Liver (tissue), 3 donors: ENCODE measurements at regions not wholly inside any gene's neighbourhood (a gene's known extent, or its start where the extent isn't known, plus 50 kb on each side); places are given as distances from the start of the nearest gene placed in this dataset.

Experiments used
- GABPA ChIP-seq, 2 donors: IDR thresholded peaks in 1 of 2; conservative IDR thresholded peaks in 1 of 2; 2 replicates each; pipeline ENCODE4 v1.6.1; 2016; ENCODE audit warnings: antibody characterized with exemption in 2 of 2, mild to moderate bottlenecking in 1 of 2, moderate library complexity in 1 of 2
- JUND ChIP-seq, 2 donors: IDR thresholded peaks; 2 replicates each; pipeline ENCODE4 v1.6.1; 2016; ENCODE audit warnings: antibody characterized with exemption in 2 of 2
- RAD21 ChIP-seq, 2 donors: IDR thresholded peaks; 2 replicates each; pipeline ENCODE4 v1.6.1; 2016; ENCODE audit warnings: antibody characterized with exemption in 2 of 2, mild to moderate bottlenecking in 2 of 2
- TAF1 ChIP-seq: conservative IDR thresholded peaks from 2 replicates; pipeline ENCODE4 v1.6.1; 2016; ENCODE audit warnings: antibody characterized with exemption, mild to moderate bottlenecking
- YY1 ChIP-seq: IDR thresholded peaks from 2 replicates; pipeline ENCODE4 v1.6.1; 2016; ENCODE audit warnings: antibody characterized with exemption, mild to moderate bottlenecking
- TF ChIP-seq, protein P1 (sequence below): fragments of 150-350 bp; IDR thresholded peaks from 2 replicates; pipeline ENCODE4 v1.5.1; 2017; ENCODE audit warnings: improper control_type of control experiment, low read depth, low read length; ENCODE audit not compliant: missing input control
- TF ChIP-seq, protein P2 (sequence below): IDR thresholded peaks from 2 replicates; pipeline ENCODE4 v1.6.1; 2016; ENCODE audit warnings: antibody characterized with exemption
- TF ChIP-seq, protein P3 (sequence below): IDR thresholded peaks from 2 replicates; pipeline ENCODE4 v1.6.1; 2016; ENCODE audit warnings: antibody characterized with exemption
- TF ChIP-seq, protein P4 (sequence below): IDR thresholded peaks from 2 replicates; pipeline ENCODE4 v1.6.1; 2016; ENCODE audit warnings: antibody characterized with exemption
- donor health status: healthy.
- donor health status: healthy.

DNA sequence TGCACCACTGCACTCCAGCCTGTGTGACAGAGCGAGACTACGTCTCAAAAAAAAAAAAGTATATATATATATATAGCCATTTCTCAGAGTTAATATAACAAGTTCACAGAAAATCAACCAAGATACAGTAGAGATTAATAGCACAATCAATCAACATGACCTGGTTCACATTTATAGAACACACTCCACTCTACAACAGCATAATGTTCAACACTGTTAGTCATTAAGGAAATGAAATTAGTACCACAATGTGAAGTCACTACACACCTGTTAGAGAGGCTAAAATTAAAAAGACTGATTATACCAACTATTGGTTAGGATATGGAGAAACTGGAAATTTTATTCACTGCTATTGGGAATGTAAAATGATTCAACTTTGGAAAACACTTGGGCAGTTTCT is 387.7 kb downstream of the QKI start:
- TF ChIP-seq, protein P1, sequence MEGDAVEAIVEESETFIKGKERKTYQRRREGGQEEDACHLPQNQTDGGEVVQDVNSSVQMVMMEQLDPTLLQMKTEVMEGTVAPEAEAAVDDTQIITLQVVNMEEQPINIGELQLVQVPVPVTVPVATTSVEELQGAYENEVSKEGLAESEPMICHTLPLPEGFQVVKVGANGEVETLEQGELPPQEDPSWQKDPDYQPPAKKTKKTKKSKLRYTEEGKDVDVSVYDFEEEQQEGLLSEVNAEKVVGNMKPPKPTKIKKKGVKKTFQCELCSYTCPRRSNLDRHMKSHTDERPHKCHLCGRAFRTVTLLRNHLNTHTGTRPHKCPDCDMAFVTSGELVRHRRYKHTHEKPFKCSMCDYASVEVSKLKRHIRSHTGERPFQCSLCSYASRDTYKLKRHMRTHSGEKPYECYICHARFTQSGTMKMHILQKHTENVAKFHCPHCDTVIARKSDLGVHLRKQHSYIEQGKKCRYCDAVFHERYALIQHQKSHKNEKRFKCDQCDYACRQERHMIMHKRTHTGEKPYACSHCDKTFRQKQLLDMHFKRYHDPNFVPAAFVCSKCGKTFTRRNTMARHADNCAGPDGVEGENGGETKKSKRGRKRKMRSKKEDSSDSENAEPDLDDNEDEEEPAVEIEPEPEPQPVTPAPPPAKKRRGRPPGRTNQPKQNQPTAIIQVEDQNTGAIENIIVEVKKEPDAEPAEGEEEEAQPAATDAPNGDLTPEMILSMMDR = no peak
- TF ChIP-seq JUND (IDR thresholded peaks at IDR 0.05) (no peak), YY1 (no peak), GABPA (IDR thresholded peaks at IDR 0.05 in 1 of 2, conservative IDR thresholded peaks at IDR 0.05 in 1 of 2) (no peak), TAF1 (no peak), RAD21 (IDR thresholded peaks at IDR 0.05) (no peak)
- TF ChIP-seq, protein P2, sequence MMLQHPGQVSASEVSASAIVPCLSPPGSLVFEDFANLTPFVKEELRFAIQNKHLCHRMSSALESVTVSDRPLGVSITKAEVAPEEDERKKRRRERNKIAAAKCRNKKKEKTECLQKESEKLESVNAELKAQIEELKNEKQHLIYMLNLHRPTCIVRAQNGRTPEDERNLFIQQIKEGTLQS = no peak
- TF ChIP-seq, protein P3, sequence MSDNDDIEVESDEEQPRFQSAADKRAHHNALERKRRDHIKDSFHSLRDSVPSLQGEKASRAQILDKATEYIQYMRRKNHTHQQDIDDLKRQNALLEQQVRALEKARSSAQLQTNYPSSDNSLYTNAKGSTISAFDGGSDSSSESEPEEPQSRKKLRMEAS = no peak
- TF ChIP-seq, protein P4, sequence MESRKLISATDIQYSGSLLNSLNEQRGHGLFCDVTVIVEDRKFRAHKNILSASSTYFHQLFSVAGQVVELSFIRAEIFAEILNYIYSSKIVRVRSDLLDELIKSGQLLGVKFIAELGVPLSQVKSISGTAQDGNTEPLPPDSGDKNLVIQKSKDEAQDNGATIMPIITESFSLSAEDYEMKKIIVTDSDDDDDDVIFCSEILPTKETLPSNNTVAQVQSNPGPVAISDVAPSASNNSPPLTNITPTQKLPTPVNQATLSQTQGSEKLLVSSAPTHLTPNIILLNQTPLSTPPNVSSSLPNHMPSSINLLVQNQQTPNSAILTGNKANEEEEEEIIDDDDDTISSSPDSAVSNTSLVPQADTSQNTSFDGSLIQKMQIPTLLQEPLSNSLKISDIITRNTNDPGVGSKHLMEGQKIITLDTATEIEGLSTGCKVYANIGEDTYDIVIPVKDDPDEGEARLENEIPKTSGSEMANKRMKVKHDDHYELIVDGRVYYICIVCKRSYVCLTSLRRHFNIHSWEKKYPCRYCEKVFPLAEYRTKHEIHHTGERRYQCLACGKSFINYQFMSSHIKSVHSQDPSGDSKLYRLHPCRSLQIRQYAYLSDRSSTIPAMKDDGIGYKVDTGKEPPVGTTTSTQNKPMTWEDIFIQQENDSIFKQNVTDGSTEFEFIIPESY = no peak
